MM.1S (cell line): ENCODE measurements at regions not wholly inside any gene's neighbourhood (a gene's known extent, or its start where the extent isn't known, plus 50 kb on each side); places are given as distances from the start of the nearest gene placed in this dataset.

Source experiments
- CTCF ChIP-seq: fragments of 300-600 bp; sonication (generic); IDR thresholded peaks from 2 replicates; pipeline ENCODE4 v1.5.1; 2016; ENCODE audit warnings: antibody characterized with exemption, low read length, mixed read lengths
- EZH2phosphoT487 ChIP-seq: fragments of 300-600 bp; sonication (generic); IDR thresholded peaks from 2 replicates; pipeline ENCODE4 v1.6.1; 2018; ENCODE audit warnings: antibody characterized with exemption, low read length

- TF ChIP-seq CTCF (no peak), EZH2phosphoT487 (no peak)
These were observed 1118.1 kb upstream of the PABPC4L start for GRCh38 chr4:135319685-135320084.
